CD4-positive, alpha-beta T cell treated with Interleukin-6 for 4 hours (primary cell): ENCODE measurements at regions not wholly inside any gene's neighbourhood (a gene's known extent, or its start where the extent isn't known, plus 50 kb on each side); places are given as distances from the start of the nearest gene placed in this dataset.

ENCODE experiments used
- DNase-seq: peaks from one replicate; pipeline ENCODE4 v3.0.0-alpha.2; 2020; ENCODE audit warnings: mixed read lengths

DNA sequence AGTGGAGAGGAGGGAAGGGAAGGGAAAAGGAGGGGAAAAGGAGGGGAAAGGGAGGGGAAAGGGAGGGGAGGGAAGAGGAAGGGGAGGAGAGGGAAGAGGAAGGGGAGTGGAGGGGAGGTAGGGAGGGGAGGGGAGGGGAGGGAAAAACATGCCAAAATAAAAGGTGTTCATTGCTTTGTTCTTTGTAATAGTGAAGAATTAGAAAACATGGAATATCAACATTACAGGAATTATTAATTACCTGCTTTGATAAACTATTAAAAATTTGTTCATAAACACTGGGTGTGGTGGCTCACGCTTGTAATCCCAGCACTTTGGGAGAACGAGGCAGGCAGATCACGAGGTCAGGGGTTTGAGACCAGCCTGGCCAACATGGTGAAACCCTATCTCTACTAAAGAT lies 579.2 kb downstream of the MED13L start:
- no peak for DNase-seq

DNA sequence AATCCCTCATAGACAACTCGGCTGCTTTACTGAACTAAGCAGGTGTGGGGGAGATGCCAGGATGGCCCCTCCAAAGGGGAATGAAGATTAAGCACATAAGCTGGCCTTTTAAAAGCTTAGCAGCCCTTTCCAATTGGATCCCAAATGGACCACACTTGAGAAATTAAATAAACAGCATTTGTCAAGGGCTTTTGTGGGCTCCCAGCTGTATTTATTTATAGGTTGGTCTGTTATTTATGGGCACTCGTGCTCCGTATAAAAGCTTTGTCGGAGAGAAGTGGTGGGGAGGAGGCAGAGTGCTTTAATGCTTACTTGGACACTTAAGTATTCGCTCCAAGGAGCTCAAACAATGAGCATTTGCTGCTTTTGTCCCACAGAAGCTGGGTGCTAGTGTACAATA lies 580.2 kb downstream of the MED13L start:
- no peak for DNase-seq

DNA sequence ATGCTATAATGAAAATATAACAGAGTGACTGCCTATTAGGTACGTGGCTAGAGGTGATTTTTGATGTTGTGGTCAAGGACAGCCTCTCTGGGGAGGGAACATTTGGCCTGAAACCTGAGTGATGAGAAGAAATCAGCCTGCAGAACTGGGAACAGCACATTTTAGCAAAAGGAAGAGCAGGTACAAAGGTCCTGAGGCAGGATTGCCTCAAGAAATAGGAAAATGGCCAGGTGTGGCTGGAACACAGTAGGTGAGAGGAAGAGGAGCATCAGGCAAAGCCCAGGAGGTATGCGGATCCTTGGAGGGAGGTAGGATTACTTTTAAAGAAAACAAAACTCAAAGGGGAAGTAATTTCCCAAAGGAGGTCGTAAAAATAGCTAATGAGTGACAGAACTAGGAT lies 582.9 kb downstream of the MED13L start:
- no peak for DNase-seq

DNA sequence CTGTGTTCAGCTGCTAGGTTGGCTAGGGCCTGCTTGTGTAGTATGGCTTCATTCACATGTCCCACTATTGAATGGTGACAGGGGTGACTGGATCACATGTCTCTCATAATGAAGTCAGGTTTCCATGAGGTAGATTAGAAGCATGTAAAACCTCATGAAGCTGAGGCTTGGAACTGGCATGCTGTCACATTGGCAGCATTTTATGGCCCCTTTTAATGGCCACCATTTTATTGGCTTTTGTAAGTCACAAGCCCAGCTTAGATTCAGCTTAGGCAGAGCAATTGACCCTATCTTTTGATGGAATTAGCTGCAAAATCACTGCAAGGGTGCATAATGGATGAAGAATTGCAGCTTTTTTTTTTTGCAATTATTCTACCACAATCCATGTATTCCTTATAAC lies 583.5 kb downstream of the MED13L start:
- DNase-seq = no peak

DNA sequence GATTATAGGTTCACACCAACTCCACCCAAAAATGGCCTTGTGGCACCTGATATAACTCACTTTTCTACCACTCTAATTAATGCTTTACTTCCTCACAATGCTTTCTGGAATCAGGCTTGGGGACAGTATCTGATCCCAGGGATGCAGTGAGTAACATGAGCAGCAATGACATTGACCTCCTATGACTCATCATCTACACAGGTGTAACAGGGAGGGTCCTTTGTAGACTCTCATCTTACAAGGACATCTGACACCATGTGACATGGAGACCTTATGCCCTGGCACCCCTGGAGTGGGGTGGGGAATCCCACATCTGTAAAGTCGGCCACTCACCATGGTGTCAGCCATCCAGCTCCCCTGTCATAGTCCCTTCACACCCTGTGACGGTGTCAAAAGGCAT lies 586.4 kb downstream of the MED13L start:
- DNase-seq = no peak

DNA sequence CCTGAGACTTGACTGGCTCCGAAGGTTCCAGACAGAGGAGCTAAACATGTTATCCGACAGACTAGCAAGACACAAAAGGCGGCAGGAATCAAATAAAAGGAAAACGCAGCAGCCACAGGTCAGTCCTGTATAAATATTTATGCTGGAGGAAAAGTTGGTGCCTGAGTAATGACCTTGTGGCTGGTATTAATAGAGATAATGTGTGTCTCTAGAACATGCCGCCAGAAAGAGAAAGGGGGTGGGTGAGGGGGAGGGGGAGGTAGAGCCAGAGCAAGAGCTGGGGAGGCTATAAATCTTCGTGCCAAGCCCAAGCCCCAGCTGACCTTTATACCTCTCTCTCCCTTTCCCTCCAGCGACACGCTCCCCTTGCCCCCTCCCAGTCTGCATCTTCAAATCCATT lies 590.4 kb downstream of the MED13L start:
- no peak for DNase-seq

DNA sequence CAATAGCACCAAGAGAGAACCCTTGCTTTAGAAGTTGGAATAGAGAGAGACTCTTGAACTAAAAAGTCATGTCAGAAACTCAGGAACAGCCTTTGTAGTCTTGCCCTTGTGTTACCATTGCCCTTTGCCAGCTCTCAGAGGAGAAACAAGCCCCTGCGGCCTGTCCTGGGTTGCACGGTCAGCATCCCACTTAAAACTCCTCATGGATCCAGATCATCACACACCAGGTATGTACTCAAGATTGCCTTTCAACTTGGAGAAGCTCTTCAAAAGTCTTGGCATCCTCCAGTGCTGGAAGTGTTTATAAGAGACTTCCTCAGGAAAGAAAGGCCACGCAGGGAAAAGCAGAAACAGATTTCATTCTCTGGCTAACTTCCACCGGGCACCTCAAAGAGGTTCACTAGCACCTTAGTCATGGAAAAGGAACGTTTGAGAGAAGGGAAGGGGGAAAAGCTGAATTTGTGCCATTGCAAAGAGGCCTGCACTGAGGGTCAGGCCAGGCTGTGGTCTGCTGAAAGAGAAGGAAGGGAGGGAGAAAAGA lies 594.2 kb downstream of the MED13L start:
- DNase-seq = no peak

DNA sequence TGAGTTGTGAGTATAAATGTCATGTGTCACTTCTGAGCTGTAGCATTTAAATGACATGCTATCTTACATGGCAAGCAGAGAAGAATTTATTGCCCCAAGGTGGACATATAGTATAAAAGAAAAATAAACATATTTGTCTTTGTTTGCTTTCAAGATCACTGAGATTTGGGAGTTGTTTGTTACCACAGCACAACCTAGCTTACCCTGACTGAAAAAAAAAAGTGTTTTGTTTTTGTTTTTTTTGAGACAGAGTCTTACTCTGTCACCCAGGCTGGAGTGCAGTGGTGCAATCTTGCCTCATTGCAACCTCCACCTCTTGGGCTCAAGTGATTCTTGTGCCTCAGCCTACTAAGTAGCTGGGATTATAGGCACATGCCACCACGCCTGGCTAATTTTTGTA lies 596.5 kb downstream of the MED13L start:
- DNase-seq = no peak

DNA sequence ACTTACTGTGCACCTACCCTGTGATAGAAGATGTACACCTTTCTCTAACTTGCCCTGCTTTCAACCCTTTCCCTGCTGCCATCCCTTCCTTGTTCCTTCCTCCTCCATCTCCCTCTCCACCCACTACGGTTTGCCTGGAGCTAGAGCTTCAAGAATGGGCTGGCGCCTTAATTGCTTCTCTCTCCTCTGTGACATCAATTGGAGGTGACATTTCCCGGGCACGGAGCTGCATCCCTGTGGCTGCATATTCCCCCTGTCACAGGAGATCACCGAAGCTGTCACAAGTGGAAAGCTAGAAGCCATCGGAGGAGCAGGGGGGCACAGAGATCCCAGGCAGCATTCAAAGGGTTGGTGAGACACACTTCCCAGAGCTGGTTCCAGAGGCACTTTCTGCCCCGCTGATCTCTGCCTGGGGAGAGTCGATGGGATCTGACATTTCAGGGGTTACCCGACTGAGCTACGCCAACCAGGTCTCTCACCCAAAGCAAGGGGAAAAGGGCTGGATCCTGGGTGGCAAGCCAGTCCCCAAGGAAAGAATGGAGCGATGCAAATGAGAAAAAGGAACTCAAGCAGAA lies 604.9 kb downstream of the MED13L start:
- DNase-seq = no peak

DNA sequence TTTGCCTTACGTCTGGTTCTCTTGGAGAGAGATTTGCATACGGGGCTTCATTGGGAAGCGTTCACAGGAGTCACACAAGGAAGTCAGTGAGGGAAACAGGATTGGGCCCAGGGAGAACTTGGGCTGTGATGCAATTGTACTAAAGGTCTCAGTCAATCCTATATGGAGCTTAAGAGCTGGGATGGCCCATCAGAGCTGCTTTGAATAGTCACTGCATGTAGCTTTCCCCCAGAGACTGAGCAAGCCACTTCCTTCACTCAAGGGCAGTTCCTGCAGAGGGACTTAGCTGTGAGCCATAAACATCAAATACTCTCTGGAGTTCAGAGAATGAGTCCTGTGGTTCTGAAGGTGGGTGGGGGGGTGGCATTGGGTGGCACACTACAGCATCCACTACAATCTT lies 605.4 kb downstream of the MED13L start:
- DNase-seq = no peak

DNA sequence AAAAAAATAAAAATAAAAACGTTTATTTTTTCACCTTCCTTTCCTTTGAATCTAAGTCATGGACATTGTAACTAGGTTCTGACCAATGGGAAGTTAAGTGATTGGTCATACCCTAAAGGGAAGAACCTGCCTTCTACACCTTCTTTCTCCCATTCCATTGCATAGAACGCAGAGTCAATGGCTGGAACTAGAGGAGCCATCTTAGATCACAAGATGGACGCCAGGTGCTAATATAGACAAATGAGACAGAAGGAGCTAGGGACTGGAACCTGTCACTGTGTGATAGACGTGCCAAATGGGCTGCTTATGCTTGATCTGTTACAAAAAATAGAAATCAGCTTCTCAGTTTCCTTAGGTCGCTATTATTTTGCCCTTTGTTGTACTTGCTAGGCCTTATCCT lies 606.6 kb downstream of the MED13L start:
- no peak for DNase-seq

DNA sequence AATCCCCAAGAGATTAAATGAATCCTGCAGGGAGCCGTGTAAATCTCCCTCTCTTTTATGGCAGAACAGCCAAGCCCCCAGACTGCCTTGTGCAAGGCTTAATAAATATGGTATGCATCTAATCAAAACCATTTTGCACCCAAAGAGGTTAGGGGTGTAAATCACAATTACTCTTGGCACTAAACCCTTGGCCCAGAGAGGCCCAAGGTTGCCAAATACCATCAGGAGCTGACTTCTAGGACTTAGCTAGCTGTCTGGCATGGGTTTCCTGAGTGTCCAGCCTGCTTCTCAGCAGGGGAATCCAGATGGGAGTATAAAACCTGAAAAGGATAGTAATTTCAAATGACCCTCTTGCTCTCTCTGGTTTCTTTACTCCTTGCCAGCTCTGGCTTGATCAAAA lies 610.4 kb downstream of the MED13L start:
- no peak for DNase-seq

DNA sequence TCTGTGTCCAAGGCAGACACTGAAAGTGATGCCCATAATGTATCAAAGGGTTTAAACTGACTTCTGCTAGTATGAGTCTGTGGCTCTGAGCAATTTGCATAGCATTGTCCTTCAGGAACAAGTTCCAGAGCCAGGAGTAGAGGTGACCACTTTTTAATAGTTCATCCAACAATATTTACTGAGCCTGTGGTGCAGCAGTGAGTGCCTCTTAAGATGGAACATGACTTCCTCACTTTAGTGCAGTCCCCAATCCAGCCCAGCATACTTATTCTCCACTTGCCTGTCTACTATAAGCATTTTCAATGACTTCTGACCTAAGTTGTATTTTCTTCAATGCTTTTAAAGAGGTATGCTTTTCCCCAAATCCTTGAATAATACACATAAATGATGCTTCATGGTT lies 611.3 kb downstream of the MED13L start:
- DNase-seq = no peak

DNA sequence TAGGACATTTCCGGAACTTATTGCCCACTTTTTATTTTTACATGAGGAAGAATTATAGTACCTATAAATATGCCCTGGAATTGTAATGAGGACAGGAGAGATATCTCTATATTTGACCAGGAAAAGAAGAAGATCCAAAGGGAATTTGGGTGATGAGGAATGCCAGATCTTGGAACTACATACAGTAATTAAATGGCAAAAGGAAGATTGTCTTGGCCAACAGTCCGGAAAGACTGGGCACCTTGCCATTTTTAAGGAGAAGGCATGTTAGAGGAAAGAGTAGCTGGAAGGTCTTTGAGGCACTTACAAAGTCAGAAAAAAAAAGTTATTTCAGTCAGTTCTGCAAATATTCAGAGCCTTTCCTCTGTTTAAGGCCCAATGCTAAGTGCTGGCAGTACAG lies 616.4 kb downstream of the MED13L start:
- DNase-seq = no peak

DNA sequence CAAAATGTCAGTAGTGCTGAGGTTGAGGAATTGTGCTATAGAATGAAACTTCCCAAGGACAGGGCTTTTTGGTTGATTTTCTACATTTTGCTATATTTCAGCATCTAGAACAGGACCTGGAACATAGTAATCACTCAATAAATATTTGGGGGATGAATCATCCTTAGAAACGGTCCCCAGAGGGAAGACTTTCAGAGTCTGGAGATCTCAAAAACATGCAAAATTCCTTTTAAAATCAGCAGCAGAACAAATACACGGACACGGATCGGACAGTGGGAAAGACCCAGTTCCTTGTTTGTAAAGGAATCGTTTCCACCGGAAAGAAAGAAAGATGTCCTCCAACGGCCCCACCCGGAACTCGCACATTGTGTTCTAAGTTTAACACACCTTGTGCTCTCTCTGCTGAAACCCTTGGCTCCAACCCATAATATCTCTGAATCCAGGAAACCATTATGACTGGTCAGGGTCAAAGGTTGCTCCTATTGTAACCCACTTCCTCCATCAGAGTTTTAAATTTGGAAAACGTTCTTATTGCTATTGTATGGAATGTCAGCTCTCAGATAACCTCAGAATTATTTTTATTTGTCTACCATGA lies 617.2 kb downstream of the MED13L start:
- DNase-seq = no peak

DNA sequence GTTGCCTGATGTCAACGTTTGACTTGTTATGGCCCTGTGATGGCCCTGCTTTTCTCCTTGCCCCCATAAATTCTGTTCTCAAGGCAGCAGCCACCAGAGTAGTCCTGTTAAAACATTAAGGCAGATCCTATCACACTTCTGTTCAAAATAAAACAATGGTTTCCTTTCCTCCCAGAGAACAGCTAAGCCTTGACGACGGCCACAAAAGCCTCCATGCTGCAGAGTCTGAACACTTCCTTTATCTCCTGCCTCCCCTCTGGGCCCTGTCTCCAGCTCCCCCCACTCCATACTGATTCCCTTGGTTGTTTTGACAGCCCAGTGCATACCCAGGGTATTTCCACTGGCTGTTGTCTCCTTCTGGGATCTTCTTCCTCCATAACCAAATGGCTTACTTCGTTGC lies 618.1 kb downstream of the MED13L start:
- DNase-seq = no peak

DNA sequence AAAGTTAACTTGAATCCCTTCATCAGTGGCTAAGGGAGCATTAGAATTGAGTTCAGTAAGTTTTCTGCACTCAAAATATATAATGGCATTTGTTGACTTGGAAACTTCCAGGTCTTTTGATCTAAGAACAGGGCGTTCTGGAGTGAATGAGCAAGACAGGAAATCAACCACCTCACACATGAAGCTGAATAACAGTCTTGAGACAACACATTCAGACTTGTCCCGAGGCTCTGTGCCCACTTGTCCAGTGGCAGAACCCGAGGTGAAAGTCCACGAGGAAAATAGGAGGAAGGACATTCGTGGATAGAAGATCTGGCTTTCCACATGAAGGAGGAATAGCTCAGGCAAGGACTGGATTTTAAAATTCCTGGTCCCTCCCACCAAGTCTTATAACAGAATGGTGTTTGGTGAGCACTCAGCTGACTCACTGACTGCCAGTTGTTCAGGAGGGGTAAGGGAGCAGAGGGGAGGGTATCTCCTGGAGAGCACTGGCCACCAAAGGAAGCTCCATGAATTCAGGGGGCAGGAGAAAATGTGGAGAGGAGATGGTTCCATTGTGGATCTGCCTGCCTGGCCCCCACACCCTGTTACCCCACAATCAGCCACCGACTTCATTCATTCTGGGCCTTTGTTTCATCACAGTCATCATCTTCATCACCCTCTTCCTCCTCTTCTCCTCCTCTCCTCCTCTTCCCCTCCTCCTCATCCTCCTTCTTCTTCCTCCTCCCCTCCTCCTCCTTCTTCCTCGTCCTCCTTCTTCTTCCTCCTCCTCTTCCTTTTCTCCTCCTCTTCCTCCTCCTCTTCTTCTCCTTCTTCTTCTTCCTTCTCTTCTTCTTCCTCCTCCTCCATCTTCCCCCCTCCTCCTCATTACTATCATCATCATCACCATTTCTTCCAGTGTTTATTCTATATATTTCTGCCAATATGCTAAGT lies 620.1 kb downstream of the MED13L start:
- no peak for DNase-seq

DNA sequence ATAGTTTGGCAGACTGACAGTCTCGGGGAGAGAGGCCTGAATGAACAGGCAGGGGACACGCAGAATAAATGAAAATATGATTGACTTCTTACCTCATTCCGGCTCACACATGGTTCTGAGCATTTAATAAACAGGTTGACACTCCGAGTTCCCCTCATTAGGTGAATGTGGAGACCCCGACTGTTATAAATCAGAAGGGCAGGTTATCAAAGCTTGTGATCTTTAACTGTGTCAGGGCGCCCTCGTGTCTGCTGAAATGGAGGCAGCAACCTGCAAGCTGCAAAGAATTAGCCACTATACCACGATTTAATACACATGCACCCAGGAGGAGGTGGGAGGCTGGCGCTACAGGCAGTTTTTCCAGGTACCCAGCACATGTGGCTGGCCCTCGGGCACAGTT lies 627.5 kb downstream of the MED13L start:
- DNase-seq = no peak

DNA sequence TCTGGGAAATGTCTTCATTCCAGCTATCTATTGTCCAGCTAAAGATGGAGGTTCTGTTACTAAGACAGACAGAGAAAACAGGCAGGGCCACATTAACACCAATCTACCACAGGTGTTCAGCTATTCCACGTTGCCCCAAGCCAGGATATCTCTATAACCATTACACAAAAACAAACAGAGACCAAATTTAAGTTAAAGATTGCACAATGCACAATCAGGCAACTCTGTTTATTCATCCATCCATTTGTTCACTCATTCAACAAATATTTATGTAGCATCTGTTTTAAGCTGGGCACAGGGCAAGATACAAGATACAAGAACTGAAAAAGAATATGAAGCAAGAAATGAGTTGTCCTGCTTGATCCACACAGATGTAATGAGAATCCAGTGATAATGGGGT lies 629.0 kb downstream of the MED13L start:
- no peak for DNase-seq

DNA sequence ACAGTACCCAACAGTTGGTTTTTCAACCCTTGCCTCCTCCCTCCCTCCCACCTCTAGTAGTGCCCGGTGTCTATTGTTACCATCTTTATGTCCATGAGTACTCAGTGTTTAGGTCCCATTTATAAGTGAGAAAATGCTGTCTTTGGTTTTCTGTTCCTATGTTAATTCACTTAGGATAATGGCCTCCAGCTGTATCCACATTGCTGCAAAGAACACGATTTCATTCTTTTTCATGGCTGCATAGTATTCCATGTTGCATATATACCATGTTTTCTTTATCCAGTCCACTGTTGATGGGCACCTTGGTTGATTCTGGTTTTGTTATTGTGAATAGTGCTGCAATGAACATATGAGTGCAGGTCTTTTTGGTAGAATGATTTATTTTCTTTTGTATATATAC lies 631.3 kb downstream of the MED13L start:
- DNase-seq = no peak

DNA sequence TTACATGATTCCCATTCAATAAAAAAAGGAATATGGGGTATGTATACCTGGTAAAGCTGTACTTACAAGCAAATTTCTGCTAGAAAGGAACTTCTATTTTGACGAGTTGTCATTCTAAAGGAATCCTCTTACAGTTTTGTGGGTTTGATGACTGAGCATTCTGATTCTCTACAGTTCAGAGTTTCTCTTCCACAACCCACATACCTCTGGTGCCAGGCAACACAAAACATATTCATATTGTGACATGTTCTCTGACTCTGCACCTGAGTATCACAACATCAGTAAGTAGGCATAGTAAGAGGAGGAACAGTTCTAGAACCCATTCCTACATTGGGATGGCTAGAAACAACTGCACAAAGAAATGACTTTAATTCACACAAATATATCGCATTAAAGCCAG lies 636.6 kb downstream of the MED13L start:
- DNase-seq = no peak

DNA sequence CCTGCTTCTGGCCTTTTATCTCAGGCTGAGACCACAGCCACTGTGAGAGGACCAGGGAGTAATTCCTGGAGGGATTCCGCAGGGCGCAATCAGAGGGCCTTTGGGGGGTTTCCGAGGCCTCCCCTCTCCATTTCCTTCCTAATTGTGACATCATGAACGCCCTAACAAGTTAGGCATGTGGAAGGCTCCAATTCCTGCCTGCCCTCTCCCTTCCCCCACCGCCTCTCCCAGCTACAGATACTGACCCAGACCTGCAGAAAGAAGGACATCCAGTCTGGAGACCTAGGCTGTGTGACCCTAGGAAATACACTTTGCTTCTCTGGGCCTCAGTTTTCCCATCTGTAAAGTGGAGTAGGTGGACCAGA lies 637.9 kb downstream of the MED13L start:
- no peak for DNase-seq

DNA sequence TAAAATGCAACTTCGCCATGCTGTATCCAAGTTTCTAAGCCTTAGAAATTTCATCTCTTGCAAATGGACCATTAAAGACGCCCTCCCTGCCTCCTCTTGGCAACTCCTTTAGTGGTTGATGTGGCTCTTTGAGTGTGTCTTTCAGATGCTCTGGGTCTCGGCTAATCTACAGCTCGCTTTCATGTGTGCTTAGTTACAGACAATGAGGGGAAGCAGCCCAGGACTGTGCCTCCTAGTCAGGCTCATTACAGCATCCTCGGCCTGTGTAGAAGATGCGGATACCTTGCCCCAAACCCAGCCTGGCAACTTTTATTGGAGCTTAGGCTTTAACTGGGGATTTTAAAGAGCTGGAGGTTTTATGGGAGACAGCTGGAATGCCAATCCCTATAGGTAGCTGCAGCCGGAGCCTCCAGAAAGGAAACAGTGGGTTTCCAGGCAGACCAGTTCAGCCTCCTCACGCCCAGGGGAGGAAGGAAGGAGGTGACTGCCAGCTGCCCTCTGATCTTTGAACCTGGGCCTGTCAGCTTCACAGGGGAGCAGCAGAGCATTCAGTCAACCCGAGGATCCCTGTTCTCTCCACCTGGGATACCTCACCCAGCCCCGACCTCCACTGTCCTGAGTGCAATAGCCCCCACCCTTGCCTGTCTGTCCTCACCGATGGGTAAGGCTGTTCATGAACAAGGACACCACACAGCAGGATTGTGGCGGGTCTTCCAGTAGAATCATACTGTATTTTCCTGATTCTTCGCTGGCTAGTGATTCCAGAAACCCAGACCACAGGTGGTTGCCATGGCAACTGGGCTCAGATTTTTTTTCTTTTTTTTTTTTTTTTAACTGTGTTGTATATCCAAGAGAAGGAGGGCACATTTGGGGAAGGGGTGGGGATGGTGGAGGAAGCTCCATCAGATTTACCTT lies 638.5 kb downstream of the MED13L start:
- DNase-seq = no peak
